ENCODE measurements at regions not wholly inside any gene's neighbourhood (a gene's known extent, or its start where the extent isn't known, plus 50 kb on each side); places are given as distances from the start of the nearest gene placed in this dataset.

GRCh38 chr6:169847141-169847674 lies 95.8 kb downstream of the ERMARD start:
- H2AK5ac ChIP-seq (ENCODE audit: low read length), result no peak overlapping the region
- no peak overlapping the region for H3K4me2 ChIP-seq (ENCODE audit: low read length)
- no peak overlapping the region for H3K18ac ChIP-seq (ENCODE audit: low read length)
- H3K27ac ChIP-seq (ENCODE audit: low read depth, low read length), result no peak overlapping the region
- no peak overlapping the region for H3K14ac ChIP-seq (ENCODE audit: low read length)
- H3K27me3 ChIP-seq (ENCODE audit: insufficient read depth, low read length), result no peaks in the 10 kb centered on the region
- WGBS (ENCODE audit: extremely low coverage, insufficient coverage, insufficient read length), result no CpG with 5 or more reads among the region's 12 CpGs
- H4K91ac ChIP-seq (ENCODE audit: low read depth, low read length), result no peak overlapping the region
- H3K79me2 ChIP-seq (ENCODE audit: control insufficient read depth, insufficient read depth, low read length, poor library complexity), result no peaks in the 10 kb centered on the region
- no peak overlapping the region for H4K8ac ChIP-seq (ENCODE audit: low read depth, low read length)
- H3K9ac ChIP-seq (ENCODE audit: low read length), result no peak overlapping the region
- no peak overlapping the region for H2BK120ac ChIP-seq (ENCODE audit: insufficient read depth, low read length, poor library complexity)
- no peak for DNase-seq
- no peak overlapping the region for H3K4ac ChIP-seq (ENCODE audit: low read depth, low read length)
- no peak overlapping the region for H4K12ac ChIP-seq (ENCODE audit: low read depth, low read length)
- no peak overlapping the region for H2AFZ ChIP-seq (ENCODE audit: insufficient read depth, low read length, poor library complexity)
- H3K4me3 ChIP-seq (ENCODE audit: low read depth, low read length), result no peak overlapping the region
- no peaks in the 10 kb centered on the region for H3K36me3 ChIP-seq (ENCODE audit: control insufficient read depth in 1 of 2, insufficient read depth in 2 of 2, low read length in 2 of 2)
- no peak overlapping the region for H2BK12ac ChIP-seq (ENCODE audit: low read length)
- H2BK5ac ChIP-seq (ENCODE audit: low read depth, low read length, poor library complexity), result no peak overlapping the region
- H3K9me3 ChIP-seq (ENCODE audit: insufficient read depth, low read depth, low read length), result peaks cover 7% of the 10 kb centered on the region
- no peak overlapping the region for H3K23ac ChIP-seq (ENCODE audit: low read length)
- no peaks in the 10 kb centered on the region for H3K79me1 ChIP-seq (ENCODE audit: low read length)
- H3K4me1 ChIP-seq (ENCODE audit: control insufficient read depth in 1 of 2, insufficient read depth in 2 of 2, low read length in 2 of 2), result no peaks in the 10 kb centered on the region

GRCh38 chr6:169846286-169847056 lies 95.0 kb downstream of the ERMARD start:
- Histone ChIP-seq H2AFZ (ENCODE audit: insufficient read depth, low read length, poor library complexity) (no peak overlapping the region), H3K18ac (ENCODE audit: low read length) (no peak overlapping the region), H4K91ac (ENCODE audit: low read depth, low read length) (no peak overlapping the region), H2BK12ac (ENCODE audit: low read length) (no peak overlapping the region), H2BK120ac (ENCODE audit: insufficient read depth, low read length, poor library complexity) (no peak overlapping the region), H3K9me3 (ENCODE audit: insufficient read depth, low read depth, low read length) (peaks cover 7% of the 10 kb centered on the region), H3K36me3 (ENCODE audit: control insufficient read depth in 1 of 2, insufficient read depth in 2 of 2, low read length in 2 of 2) (no peaks in the 10 kb centered on the region), H3K79me2 (ENCODE audit: control insufficient read depth, insufficient read depth, low read length, poor library complexity) (no peaks in the 10 kb centered on the region), H3K4me1 (ENCODE audit: control insufficient read depth in 1 of 2, insufficient read depth in 2 of 2, low read length in 2 of 2) (no peaks in the 10 kb centered on the region), H3K4ac (ENCODE audit: low read depth, low read length) (no peak overlapping the region), H3K4me3 (ENCODE audit: low read depth, low read length) (no peak overlapping the region), H4K12ac (ENCODE audit: low read depth, low read length) (no peak overlapping the region), H3K14ac (ENCODE audit: low read length) (no peak overlapping the region), H3K27ac (ENCODE audit: low read depth, low read length) (no peak overlapping the region), H3K79me1 (ENCODE audit: low read length) (no peaks in the 10 kb centered on the region), H3K27me3 (ENCODE audit: insufficient read depth, low read length) (no peaks in the 10 kb centered on the region), H3K23ac (ENCODE audit: low read length) (no peak overlapping the region), H2BK5ac (ENCODE audit: low read depth, low read length, poor library complexity) (no peak overlapping the region), H3K4me2 (ENCODE audit: low read length) (no peak overlapping the region), H2AK5ac (ENCODE audit: low read length) (no peak overlapping the region), H4K8ac (ENCODE audit: low read depth, low read length) (no peak overlapping the region), H3K9ac (ENCODE audit: low read length) (no peak overlapping the region)
- DNase-seq, result no peak
- WGBS (ENCODE audit: extremely low coverage, insufficient coverage, insufficient read length), result no CpG with 5 or more reads among the region's 17 CpGs

GRCh38 chr6:169845426-169846285 lies 94.2 kb downstream of the ERMARD start:
- Histone ChIP-seq H3K36me3 (ENCODE audit: control insufficient read depth in 1 of 2, insufficient read depth in 2 of 2, low read length in 2 of 2) (no peaks in the 10 kb centered on the region), H3K4me3 (ENCODE audit: low read depth, low read length) (no peak overlapping the region), H2AFZ (ENCODE audit: insufficient read depth, low read length, poor library complexity) (no peak overlapping the region), H3K79me1 (ENCODE audit: low read length) (no peaks in the 10 kb centered on the region), H3K9ac (ENCODE audit: low read length) (no peak overlapping the region), H3K4me1 (ENCODE audit: control insufficient read depth in 1 of 2, insufficient read depth in 2 of 2, low read length in 2 of 2) (no peaks in the 10 kb centered on the region), H3K23ac (ENCODE audit: low read length) (no peak overlapping the region), H3K18ac (ENCODE audit: low read length) (no peak overlapping the region), H3K4me2 (ENCODE audit: low read length) (no peak overlapping the region), H2BK5ac (ENCODE audit: low read depth, low read length, poor library complexity) (no peak overlapping the region), H4K12ac (ENCODE audit: low read depth, low read length) (no peak overlapping the region), H4K91ac (ENCODE audit: low read depth, low read length) (no peak overlapping the region), H3K27ac (ENCODE audit: low read depth, low read length) (no peak overlapping the region), H3K4ac (ENCODE audit: low read depth, low read length) (no peak overlapping the region), H2BK12ac (ENCODE audit: low read length) (no peak overlapping the region), H3K27me3 (ENCODE audit: insufficient read depth, low read length) (no peaks in the 10 kb centered on the region), H2AK5ac (ENCODE audit: low read length) (no peak overlapping the region), H2BK120ac (ENCODE audit: insufficient read depth, low read length, poor library complexity) (no peak overlapping the region), H3K79me2 (ENCODE audit: control insufficient read depth, insufficient read depth, low read length, poor library complexity) (no peaks in the 10 kb centered on the region), H3K14ac (ENCODE audit: low read length) (no peak overlapping the region), H4K8ac (ENCODE audit: low read depth, low read length) (no peak overlapping the region), H3K9me3 (ENCODE audit: insufficient read depth, low read depth, low read length) (peaks cover 4% of the 10 kb centered on the region)
- no peak for DNase-seq
- no CpG with 5 or more reads among the region's 24 CpGs for WGBS (ENCODE audit: extremely low coverage, insufficient coverage, insufficient read length)

- H3K9ac ChIP-seq (ENCODE audit: low read length), result no peak overlapping the region
- H3K9me3 ChIP-seq (ENCODE audit: insufficient read depth, low read depth, low read length), result peaks cover 9% of the 10 kb centered on the region
- no peaks in the 10 kb centered on the region for H3K27me3 ChIP-seq (ENCODE audit: insufficient read depth, low read length)
- no peak overlapping the region for H3K4me2 ChIP-seq (ENCODE audit: low read length)
- no peak overlapping the region for H4K8ac ChIP-seq (ENCODE audit: low read depth, low read length)
- no peak overlapping the region for H2BK120ac ChIP-seq (ENCODE audit: insufficient read depth, low read length, poor library complexity)
- no peaks in the 10 kb centered on the region for H3K4me1 ChIP-seq (ENCODE audit: control insufficient read depth in 1 of 2, insufficient read depth in 2 of 2, low read length in 2 of 2)
- WGBS (ENCODE audit: extremely low coverage, insufficient coverage, insufficient read length), result no CpG with 5 or more reads among the region's 9 CpGs
- no peaks in the 10 kb centered on the region for H3K79me2 ChIP-seq (ENCODE audit: control insufficient read depth, insufficient read depth, low read length, poor library complexity)
- no peak for DNase-seq
- H4K91ac ChIP-seq (ENCODE audit: low read depth, low read length), result no peak overlapping the region
- H2BK5ac ChIP-seq (ENCODE audit: low read depth, low read length, poor library complexity), result no peak overlapping the region
- no peaks in the 10 kb centered on the region for H3K79me1 ChIP-seq (ENCODE audit: low read length)
- no peak overlapping the region for H3K27ac ChIP-seq (ENCODE audit: low read depth, low read length)
- no peak overlapping the region for H3K14ac ChIP-seq (ENCODE audit: low read length)
- no peak overlapping the region for H3K4ac ChIP-seq (ENCODE audit: low read depth, low read length)
- no peak overlapping the region for H3K4me3 ChIP-seq (ENCODE audit: low read depth, low read length)
- H3K36me3 ChIP-seq (ENCODE audit: control insufficient read depth in 1 of 2, insufficient read depth in 2 of 2, low read length in 2 of 2), result no peaks in the 10 kb centered on the region
- H2AFZ ChIP-seq (ENCODE audit: insufficient read depth, low read length, poor library complexity), result no peak overlapping the region
- H4K12ac ChIP-seq (ENCODE audit: low read depth, low read length), result no peak overlapping the region
- H3K23ac ChIP-seq (ENCODE audit: low read length), result no peak overlapping the region
- no peak overlapping the region for H3K18ac ChIP-seq (ENCODE audit: low read length)
- no peak overlapping the region for H2AK5ac ChIP-seq (ENCODE audit: low read length)
- no peak overlapping the region for H2BK12ac ChIP-seq (ENCODE audit: low read length)
These were observed 93.5 kb downstream of the ERMARD start for GRCh38 chr6:169844946-169845345.

All from trophoblast cell (in vitro differentiated cells and primary cell).